GM12865 (cell line): ENCODE measurements at regions not wholly inside any gene's neighbourhood (a gene's known extent, or its start where the extent isn't known, plus 50 kb on each side); places are given as distances from the start of the nearest gene placed in this dataset.
"Not testable (repeated sequence)": the region's sequence is repeated elsewhere in the genome, so short reads cannot be mapped to it uniquely, and the experiment has no call there.

ENCODE experiments used
- DNase-seq: peaks from one replicate; pipeline ENCODE4 v3.0.0; 2010; ENCODE audit warnings: low read depth
- H3K4me3 ChIP-seq: 2 replicates; pipeline ENCODE4 v1.5.1; 2011; ENCODE audit warnings: mild to moderate bottlenecking, low read depth, low read length, control low read depth
- TF ChIP-seq, protein P1 (sequence below): IDR thresholded peaks from 2 replicates; pipeline ENCODE4 v1.5.1; 2011; ENCODE audit warnings: low read length, control low read depth, low read depth, inconsistent platforms; ENCODE audit not compliant: insufficient read depth; ENCODE audit errors: missing control alignments

DNA sequence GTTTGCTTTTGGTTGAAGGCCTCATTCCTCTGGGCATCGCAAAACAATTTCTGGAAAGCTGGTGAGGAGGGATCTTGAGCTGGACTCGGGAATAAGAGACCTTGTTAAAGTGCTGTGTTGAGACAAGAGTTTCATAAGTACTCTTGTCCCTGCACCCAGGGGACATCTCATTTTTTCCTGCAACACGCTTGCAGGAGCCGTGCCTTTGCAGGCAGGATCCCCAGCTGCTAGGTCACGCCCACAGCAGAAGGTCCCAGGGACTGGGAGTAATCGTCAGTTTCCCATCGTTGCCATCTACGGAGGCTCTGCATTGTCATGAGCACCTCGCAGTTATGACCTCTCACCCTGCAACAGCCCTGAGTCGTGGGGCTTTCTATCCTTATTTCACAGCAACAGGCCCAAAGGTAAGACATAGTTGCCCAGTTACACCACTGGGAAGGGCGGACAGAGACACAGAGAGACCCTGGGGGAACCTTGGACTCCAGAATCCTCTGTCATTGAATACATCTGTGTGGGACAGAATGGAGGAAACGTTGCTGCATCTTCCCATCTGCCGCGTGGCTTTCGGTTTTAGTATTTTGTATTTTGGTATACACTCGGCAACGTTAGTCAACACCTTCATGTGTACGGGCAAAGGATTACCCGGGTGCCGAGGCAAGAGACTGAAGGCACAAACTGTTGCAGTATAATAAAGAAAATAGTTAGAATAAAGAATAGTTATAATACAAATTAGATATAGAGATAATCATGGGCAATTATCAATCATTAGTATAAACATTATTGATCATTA is 60.4 kb upstream of the DMRTB1 start:
- no peak for DNase-seq
- no peak overlapping the region for H3K4me3 ChIP-seq
- TF ChIP-seq, protein P1, sequence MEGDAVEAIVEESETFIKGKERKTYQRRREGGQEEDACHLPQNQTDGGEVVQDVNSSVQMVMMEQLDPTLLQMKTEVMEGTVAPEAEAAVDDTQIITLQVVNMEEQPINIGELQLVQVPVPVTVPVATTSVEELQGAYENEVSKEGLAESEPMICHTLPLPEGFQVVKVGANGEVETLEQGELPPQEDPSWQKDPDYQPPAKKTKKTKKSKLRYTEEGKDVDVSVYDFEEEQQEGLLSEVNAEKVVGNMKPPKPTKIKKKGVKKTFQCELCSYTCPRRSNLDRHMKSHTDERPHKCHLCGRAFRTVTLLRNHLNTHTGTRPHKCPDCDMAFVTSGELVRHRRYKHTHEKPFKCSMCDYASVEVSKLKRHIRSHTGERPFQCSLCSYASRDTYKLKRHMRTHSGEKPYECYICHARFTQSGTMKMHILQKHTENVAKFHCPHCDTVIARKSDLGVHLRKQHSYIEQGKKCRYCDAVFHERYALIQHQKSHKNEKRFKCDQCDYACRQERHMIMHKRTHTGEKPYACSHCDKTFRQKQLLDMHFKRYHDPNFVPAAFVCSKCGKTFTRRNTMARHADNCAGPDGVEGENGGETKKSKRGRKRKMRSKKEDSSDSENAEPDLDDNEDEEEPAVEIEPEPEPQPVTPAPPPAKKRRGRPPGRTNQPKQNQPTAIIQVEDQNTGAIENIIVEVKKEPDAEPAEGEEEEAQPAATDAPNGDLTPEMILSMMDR = no peak

DNA sequence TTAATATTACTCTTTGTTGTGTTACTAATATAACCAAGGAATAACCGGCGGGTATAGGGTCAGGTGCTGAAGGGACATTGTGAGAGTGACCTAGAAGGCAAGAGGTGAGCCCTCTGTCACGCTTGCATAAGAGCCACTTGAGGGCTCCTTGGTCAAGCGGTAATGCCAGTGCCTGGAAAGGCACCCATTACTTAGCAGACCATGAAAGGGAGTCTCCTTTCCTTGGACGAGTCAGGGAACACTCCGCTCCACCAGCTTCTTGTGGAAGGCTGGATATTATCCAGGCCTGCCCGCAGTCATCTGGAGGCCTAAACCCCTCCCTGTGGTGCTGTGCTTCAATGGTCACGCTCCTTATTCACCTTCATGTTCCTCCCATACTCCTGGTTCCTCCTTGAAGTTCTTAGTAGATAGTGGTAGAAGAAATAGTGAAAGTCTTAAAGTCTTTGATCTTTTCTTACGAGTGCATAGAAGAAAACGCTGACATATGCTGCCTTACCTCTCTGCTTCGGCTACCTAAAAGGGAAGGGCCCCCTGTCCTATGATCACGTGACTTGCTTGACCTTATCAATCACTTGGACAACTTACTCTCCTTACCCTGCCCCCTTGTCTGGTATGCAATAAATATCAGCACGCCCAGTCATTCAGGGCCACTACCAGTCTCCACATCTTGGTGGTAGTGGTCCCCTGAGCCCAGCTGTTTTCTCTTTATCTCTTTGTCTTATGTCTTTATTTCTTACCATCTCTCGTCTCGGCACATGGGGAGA is 59.6 kb upstream of the DMRTB1 start:
- DNase-seq, H3K4me3 ChIP-seq: not testable (repeated sequence)

DNA sequence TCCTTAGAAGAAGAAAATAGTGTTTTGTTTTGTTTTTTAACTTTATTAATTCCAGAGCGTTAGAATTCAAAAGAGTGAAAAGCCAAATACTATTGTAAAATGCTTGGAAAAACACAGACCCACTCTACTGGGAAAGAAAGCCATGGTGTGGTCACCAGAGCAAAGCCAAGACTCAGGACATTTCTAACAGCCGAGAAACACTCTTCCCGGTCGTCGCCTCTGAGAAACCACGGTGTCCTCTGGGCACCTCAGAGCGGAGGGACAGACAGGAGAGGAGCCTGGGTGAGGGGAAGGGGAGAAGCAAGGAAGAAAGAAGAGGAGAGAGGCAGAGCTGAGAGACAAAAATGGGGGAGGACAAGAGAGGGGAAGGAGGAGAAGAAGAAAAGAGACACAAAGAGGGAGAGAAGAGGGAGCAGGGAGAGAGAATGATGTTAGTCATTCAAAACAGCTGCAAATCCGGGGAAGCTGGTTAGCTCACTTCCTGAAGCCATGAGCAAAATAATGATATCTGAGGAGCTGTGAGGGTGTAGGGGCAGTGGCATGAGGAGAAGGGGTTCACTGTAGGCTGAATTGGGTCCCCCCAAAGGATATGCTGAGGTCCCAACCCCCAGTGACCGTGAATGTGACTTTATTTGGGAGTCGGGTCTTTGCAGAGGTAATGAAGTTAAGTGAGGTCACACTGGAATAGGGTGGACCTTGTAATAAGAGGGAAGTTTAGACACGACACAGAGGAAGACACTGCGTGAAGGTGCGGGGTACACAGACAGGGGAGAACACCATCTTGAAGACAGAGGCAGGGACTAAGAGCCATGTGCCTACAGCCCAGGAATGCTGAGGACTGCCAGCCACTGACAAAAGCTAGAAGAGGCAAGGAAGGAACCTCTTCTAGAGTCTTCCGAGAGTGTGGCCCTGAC is 58.2 kb upstream of the DMRTB1 start:
- no peak overlapping the region for H3K4me3 ChIP-seq
- TF ChIP-seq, protein P1 = no peak
- DNase-seq = no peak

DNA sequence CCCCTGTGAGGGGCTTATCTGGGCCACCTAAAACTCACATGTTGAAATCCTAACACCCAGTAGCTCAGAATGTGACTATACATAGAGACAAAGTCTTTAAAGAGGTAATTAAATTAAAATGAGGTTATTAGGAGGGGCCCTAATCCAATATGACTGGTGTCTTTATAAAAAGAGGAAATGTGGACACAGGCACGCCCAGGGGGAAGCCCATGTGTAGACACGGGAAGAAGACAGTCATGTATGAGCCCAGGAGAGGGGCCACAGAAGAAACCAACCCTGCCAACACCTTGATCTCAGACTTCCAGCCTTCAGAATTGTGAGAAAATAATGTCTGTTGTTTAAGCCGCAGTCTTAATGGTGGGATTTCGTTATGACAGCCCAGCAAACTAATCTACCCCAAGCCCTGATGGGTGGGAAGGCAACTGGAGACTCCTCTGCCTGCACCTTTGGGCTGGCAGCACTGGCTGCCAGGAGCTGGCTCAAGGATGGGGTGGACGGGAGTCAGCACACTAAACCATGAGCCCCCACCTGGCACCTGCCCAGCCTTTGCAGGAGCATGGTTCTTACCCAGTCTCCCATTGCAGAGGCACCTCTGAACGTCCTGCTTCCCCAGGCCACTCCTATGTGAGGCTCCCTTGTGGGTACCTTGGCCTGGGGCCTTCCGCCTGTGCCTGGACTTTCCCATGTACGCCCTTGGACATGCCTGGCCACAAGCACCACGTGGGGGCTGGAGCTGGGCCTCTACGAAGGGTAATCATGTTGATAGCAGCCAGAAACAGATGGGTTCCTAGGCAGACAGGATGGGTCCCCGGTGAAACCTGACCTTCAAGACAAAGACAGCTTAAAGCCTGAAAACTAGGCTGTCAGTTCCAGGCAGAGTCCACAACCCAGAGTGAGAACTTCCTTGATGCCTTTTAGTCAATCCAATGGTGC is 57.1 kb upstream of the DMRTB1 start:
- peak; percentile 21 for DNase-seq
- H3K4me3 ChIP-seq = no peak overlapping the region
- TF ChIP-seq, protein P1 = no peak

DNA sequence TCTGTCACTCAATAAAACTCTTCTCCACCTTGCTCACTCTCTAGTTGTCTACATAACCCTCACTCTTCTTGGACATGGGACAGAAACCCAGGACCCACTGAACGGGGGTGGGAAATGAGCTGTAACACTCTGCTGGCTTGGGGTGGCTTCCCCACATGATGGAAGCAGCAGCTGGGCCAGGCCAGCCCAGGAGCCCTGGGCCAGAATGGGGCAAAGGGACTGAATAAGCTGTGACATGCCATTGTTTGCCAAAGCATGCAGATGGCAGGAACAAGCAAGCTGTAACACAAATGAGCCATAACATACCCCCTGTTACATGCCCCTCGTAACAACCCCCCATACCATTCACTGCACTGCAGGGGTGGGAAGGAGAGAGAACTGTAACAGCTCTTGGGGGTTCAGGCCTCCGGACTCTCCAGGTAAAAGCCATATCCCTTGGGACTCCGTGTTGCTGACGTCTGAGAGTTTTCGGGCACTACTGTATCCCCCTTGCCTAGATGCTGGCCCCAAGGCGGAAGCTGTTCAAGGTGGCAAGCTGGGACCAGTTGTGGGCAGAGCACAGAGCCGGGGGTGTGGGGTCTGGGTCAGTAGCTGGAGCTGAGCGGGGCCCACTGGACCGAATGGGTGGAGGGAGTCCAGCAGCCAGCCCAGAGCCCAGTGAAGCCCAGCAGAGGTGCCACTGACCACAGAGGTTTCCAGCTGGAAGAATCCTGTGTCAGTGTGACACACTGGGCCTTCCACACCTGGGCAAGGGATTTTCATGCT is 56.1 kb upstream of the DMRTB1 start:
- DNase-seq = no peak
- H3K4me3 ChIP-seq = no peak overlapping the region
- TF ChIP-seq, protein P1 = no peak

DNA sequence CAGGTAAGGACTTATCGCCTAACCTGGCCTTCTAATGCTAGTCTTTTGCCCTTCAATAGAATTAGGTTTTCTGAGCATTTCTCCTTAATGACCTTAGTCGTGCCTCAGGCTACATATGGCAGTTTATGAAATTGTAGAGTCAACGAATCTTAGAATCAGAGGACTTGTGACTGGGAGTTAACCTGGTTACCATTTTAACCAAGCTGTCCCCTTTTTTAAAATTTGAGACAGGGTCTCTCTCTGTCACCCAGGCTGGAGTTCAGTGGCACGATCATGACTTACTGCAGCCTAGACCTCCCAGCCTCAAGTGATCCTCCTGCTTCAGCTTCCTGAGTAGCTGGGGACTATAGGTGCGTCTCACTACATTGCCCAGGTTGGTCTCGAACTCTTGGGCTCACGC is 53.5 kb upstream of the DMRTB1 start:
- H3K4me3 ChIP-seq = no peak overlapping the region
- no peak for DNase-seq
- TF ChIP-seq, protein P1 = no peak
